A673 (cell line): ENCODE measurements at regions not wholly inside any gene's neighbourhood (a gene's known extent, or its start where the extent isn't known, plus 50 kb on each side); places are given as distances from the start of the nearest gene placed in this dataset.

Source experiments
- BruUV-seq: library from RNA; stranded (reverse); fragments of 400-500 nt; replicated peaks from 2 replicates; lab custom pipeline; 2021; lab: Mats Ljungman, UMichigan
- CTCF ChIA-PET: fragments of 300-600 bp; sonication (Branson Sonifier 250); formaldehyde crosslinking; loops from one replicate; lab custom pipeline; 2022; ENCODE audit warnings: antibody characterized with exemption; lab: Charles Lee
- POLR2A ChIA-PET: fragments of 300-600 bp; sonication (Branson Sonifier 250); formaldehyde crosslinking; loops from one replicate; lab custom pipeline; 2022; ENCODE audit warnings: antibody characterized with exemption; ENCODE audit not compliant: low non-redundant PET; lab: Charles Lee
- DNase-seq: peaks from one replicate; pipeline ENCODE4 v3.0.0-alpha.2; 2015; ENCODE audit warnings: low spot score
- H3K27ac ChIP-seq: fragments of 200-600 bp; sonication (generic); 2 replicates; pipeline ENCODE4 v1.5.1; 2016; ENCODE audit warnings: mixed run types, low read depth, mild to moderate bottlenecking, mixed read lengths, antibody characterized with exemption, low read length; ENCODE audit not compliant: poor library complexity, severe bottlenecking
- H3K27me3 ChIP-seq: fragments of 200-600 bp; sonication (generic); replicated peaks from 2 replicates; pipeline ENCODE4 v1.6.1; 2017; ENCODE audit warnings: mixed run types, low read depth, mild to moderate bottlenecking, mixed read lengths, antibody characterized with exemption, low read length; ENCODE audit not compliant: insufficient read depth, poor library complexity
- H3K36me3 ChIP-seq: fragments of 200-600 bp; sonication (generic); 2 replicates; pipeline ENCODE4 v1.6.1; 2016; ENCODE audit warnings: mixed run types, mild to moderate bottlenecking, mixed read lengths, antibody characterized with exemption, low read length; ENCODE audit not compliant: insufficient read depth, poor library complexity, severe bottlenecking
- H3K4me1 ChIP-seq: fragments of 200-600 bp; sonication (generic); 2 replicates; pipeline ENCODE4 v1.6.1; 2017; ENCODE audit warnings: mixed run types, mild to moderate bottlenecking, mixed read lengths, antibody characterized with exemption, low read length; ENCODE audit not compliant: insufficient read depth, poor library complexity, severe bottlenecking
- H3K4me3 ChIP-seq: fragments of 200-600 bp; sonication (generic); 2 replicates; pipeline ENCODE4 v1.5.1; 2016; ENCODE audit warnings: low read depth, mixed run types, mild to moderate bottlenecking, mixed read lengths, low read length; ENCODE audit not compliant: poor library complexity, severe bottlenecking
- H3K9me3 ChIP-seq: fragments of 200-600 bp; sonication (generic); 2 replicates; pipeline ENCODE4 v1.6.1; 2016; ENCODE audit warnings: mixed run types, low read depth, mild to moderate bottlenecking, mixed read lengths, antibody characterized with exemption, low read length; ENCODE audit not compliant: poor library complexity, severe bottlenecking
- CTCF ChIP-seq: fragments of 300-800, 200-600 bp; sonication (generic); conservative IDR thresholded peaks from 2 replicates; pipeline ENCODE4 v1.5.1; 2017; ENCODE audit warnings: low read depth, mild to moderate bottlenecking, antibody characterized with exemption, low read length, moderate library complexity, mixed read lengths
- EZH2 ChIP-seq: fragments of 200-600 bp; sonication (generic); IDR thresholded peaks from 2 replicates; pipeline ENCODE4 v1.6.1; 2017; ENCODE audit warnings: borderline replicate concordance, low read depth, mild to moderate bottlenecking, mixed read lengths, antibody characterized with exemption, low read length; ENCODE audit not compliant: poor library complexity, severe bottlenecking
- intact Hi-C: fragments of 100-400 bp; cut with micrococcal nuclease; formaldehyde crosslinking; loops from one replicate; pipeline ENCODE4 v1.10.0; 2022; ENCODE audit not compliant: unreplicated experiment

- Histone ChIP-seq H3K27me3 (no peaks in the 10 kb centered on the region), H3K9me3 (peaks cover 5% of the 10 kb centered on the region), H3K4me3 (no peak overlapping the region), H3K27ac (no peak overlapping the region), H3K4me1 (no peaks in the 10 kb centered on the region), H3K36me3 (no peaks in the 10 kb centered on the region)
- no TSS peak for BruUV-seq
- DNase-seq: no peak
- intact Hi-C loops: no loop called here
- CTCF ChIA-PET: no interaction called here
- POLR2A ChIA-PET: no interaction called here
- no peak for TF ChIP-seq EZH2
- no peak for TF ChIP-seq CTCF
These were observed 63.8 kb upstream of the ENPP6 start for GRCh38 chr4:184281231-184282139.

DNA sequence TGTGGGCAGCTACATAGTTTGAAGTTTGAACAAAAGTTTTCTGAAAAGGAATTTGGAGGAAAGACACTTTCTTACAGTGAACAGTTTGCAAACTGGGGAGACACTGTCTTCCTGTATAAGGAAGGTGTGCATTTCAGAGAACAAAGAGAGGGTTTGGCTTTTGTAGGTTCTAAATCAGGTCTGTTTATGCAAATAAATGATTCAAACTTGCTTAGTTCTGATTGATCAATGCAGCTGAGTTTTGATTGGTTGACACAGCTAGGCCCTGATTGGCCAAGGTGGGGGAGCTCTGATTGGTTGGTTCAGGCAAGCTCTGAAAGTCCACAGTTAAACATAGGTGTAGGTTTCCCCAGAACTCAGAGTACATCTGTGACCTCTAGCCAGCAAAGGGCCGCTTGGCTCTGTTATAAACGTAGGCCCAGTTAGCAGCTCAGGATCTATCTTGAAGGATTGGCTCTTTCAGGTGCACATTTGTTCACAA, 63.0 kb upstream of the ENPP6 start:
- H3K4me3 ChIP-seq: no peak overlapping the region
- no peaks in the 10 kb centered on the region for H3K4me1 ChIP-seq
- intact Hi-C loops: no loop called here
- no peaks in the 10 kb centered on the region for H3K27me3 ChIP-seq
- H3K9me3 ChIP-seq: peaks cover 8% of the 10 kb centered on the region
- no peak overlapping the region for H3K27ac ChIP-seq
- no peaks in the 10 kb centered on the region for H3K36me3 ChIP-seq
- POLR2A ChIA-PET: no interaction called here
- CTCF ChIA-PET: no interaction called here
- no peak for DNase-seq
- no TSS peak for BruUV-seq
- no peak for TF ChIP-seq EZH2

GRCh38 chr4:184280137-184280536, 62.5 kb upstream of the ENPP6 start:
- POLR2A ChIA-PET: no interaction called here
- Histone ChIP-seq H3K27ac (no peak overlapping the region), H3K4me1 (no peaks in the 10 kb centered on the region), H3K27me3 (no peaks in the 10 kb centered on the region), H3K9me3 (peaks cover 8% of the 10 kb centered on the region), H3K36me3 (no peaks in the 10 kb centered on the region), H3K4me3 (no peak overlapping the region)
- TF ChIP-seq EZH2 (no peak), CTCF (no peak)
- CTCF ChIA-PET: no interaction called here
- intact Hi-C loops: no loop called here
- no peak for DNase-seq
- no TSS peak for BruUV-seq
